Aorta (tissue), 5 donors: ENCODE measurements at regions not wholly inside any gene's neighbourhood (a gene's known extent, or its start where the extent isn't known, plus 50 kb on each side); places are given as distances from the start of the nearest gene placed in this dataset.

Source experiments
- ATAC-seq: fragments of 200-7000 bp; cut with Tn5 transposase; one replicate; pipeline ENCODE4 v1.9.1; 2022; ENCODE audit warnings: moderate library complexity; ENCODE audit not compliant: low FRiP score
- DNase-seq, 2 donors: peaks; one replicate each; pipeline ENCODE4 v3.0.0-alpha.2; 2020
- H3K27ac ChIP-seq, 2 donors: one replicate each; pipeline ENCODE4 v1.5.1; 2013; ENCODE audit warnings: low read length in 2 of 2, mild to moderate bottlenecking in 2 of 2, moderate library complexity in 2 of 2, control low read depth in 1 of 2, inconsistent platforms in 1 of 2, low read depth in 1 of 2
- H3K27me3 ChIP-seq, 2 donors: one replicate each; pipeline ENCODE4 v1.6.1; 2013; ENCODE audit warnings: control low read depth in 1 of 2, low read length in 1 of 2, mild to moderate bottlenecking in 1 of 2, moderate library complexity in 1 of 2; ENCODE audit not compliant: insufficient read depth in 2 of 2, control insufficient read depth in 1 of 2
- H3K36me3 ChIP-seq, 2 donors: one replicate each; pipeline ENCODE4 v1.6.1; 2013; ENCODE audit warnings: control low read depth in 1 of 2, low read length in 1 of 2, mild to moderate bottlenecking in 1 of 2; ENCODE audit not compliant: insufficient read depth in 2 of 2, control insufficient read depth in 1 of 2
- H3K4me1 ChIP-seq, 2 donors: one replicate each; pipeline ENCODE4 v1.6.1; 2013; ENCODE audit warnings: low read length in 2 of 2, control low read depth in 1 of 2, mild to moderate bottlenecking in 1 of 2, moderate library complexity in 1 of 2; ENCODE audit not compliant: insufficient read depth in 2 of 2, control insufficient read depth in 1 of 2
- H3K4me3 ChIP-seq, 2 donors: one replicate each; pipeline ENCODE4 v1.5.1; 2013; ENCODE audit warnings: low read length in 2 of 2, control low read depth in 1 of 2, mild to moderate bottlenecking in 1 of 2
- H3K9me3 ChIP-seq: one replicate; pipeline ENCODE4 v1.6.1; 2013; ENCODE audit warnings: mild to moderate bottlenecking, low read length; ENCODE audit not compliant: control insufficient read depth
- WGBS, 2 donors: extraction: QIAGEN DNeasy Blood & Tissue Kit; methylation state at CpG; one replicate each; pipeline ENCODE4 v1.1.7; 2013; 5-methylcytosine and 5-hydroxymethylcytosine counted together
- intact Hi-C, 2 donors: fragments of 100-400 bp; cut with DNase I; formaldehyde crosslinking; loops; one replicate each; pipeline versions ENCODE4 v1.14.2 to v1.15.0; 2022
- donor health status: healthy with polysubstance abuse.
- donor health status: Bipolar disorder and iron deficiency.
- donor health status: DM: no; HTN: no; CAD: no.
- donor health status: DM: no; HTN: no; CAD: no.
- donor health status: DM: yes; HTN: yes; CAD: no.

DNA sequence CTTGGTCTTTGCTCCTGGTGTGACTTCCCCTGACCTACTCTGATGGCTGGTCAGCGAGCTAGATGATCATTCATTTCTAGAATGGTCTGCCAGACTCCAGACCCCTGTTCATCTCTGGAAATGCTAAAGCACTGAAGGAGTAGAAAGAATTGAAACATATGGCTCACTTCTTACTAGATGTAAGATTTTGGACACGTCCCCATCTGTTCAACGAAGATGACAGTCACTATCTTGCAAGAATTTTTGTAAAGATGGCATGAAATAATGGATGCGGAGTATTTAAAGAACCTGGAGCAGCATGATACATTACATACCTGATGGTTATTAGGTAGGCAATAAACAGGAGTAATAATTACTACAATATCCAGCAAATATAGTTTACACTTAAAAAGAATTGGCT lies 252.7 kb upstream of the SDK2 start:
- ATAC-seq (no peak), DNase-seq (no peak)
- H3K27ac ChIP-seq, result no peak overlapping the region
- no peaks in the 10 kb centered on the region for H3K36me3 ChIP-seq
- peaks cover 0 to 6% of the 10 kb centered on the region in 2 donors for H3K27me3 ChIP-seq
- intact Hi-C loops, result no loop called here
- H3K4me1 ChIP-seq, result no peaks in the 10 kb centered on the region
- H3K4me3 ChIP-seq, result no peak overlapping the region
- H3K9me3 ChIP-seq, result peaks cover 2% of the 10 kb centered on the region
- 66 to 69% methylated on average over 4 of the region's 4 CpGs for WGBS, 2 donors

DNA sequence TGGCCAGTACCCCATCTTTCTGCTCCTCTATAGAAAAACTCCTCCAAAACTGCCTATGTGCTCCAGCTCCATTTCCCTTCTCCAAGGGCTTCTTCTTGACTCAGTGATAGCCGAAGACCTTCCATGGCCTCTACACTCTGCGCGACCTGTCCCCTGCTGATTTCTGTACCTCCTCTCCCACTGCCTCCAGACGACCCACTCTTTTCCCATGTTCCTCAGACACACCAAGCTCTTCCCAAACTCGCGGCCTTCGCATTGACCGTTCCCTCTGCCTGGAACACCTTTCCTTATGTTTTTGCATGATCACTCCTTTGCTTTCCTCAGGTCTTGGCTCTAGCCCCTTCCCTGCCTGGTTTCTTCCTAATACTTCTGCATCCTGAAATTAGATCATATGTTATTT lies 255.6 kb upstream of the SDK2 start:
- no peak for DNase-seq
- no peak for ATAC-seq
- Histone ChIP-seq H3K27ac (no peak overlapping the region), H3K27me3 (peaks cover 0 to 6% of the 10 kb centered on the region in 2 donors), H3K4me3 (no peak overlapping the region), H3K36me3 (no peaks in the 10 kb centered on the region), H3K4me1 (no peaks in the 10 kb centered on the region), H3K9me3 (no peaks in the 10 kb centered on the region)
- 94% methylated on average over 8 of the region's 8 CpGs for WGBS, 2 donors
- intact Hi-C loops, result no loop called here

DNA sequence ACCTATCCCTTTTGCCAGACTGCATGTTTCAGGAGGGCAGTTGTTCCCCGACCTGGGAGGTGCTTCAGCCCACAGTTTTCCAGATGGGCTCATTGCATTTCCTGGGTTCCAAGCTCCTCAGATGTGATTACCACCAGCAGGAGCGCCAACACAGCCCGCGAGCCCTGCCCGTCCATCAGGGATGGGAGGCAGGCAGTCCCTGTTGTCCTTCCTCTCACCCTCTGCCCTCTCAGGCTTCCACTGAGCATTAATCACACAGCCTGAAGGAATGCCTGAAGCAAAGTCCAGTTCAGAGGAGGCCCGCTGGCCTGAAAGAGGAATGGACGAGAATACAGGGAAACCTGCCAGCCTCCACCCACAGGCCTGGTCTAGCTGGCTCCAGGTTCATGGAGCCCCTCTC lies 256.3 kb upstream of the SDK2 start:
- ATAC-seq, result no peak
- 66 to 72% methylated on average over 7 of the region's 7 CpGs for WGBS, 2 donors
- intact Hi-C loops, result no loop called here

DNA sequence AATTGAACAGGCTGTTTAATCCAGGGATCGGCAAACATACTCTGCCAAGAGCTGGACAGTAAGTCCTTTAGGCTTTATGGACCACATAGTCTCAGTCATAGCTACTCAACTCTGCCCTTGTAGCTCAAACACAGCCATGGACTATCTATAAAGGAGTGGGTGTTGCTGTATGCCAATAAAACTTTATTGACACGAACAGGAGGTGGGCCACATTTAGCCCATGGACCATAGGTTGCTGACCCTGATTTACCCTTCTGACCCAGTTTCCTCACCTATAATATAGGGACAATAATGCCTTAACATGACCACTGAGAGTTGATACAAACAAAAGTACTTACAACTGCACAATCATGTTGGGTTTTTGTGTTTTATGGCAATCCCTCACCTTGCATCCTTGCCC lies 257.0 kb upstream of the SDK2 start:
- intact Hi-C loops, result no loop called here
- H3K27me3 ChIP-seq, result peaks cover 0 to 6% of the 10 kb centered on the region in 2 donors
- no peak for ATAC-seq
- WGBS, 2 donors, result 88 to 91% methylated on average over 2 of the region's 2 CpGs
- H3K4me3 ChIP-seq, result no peak overlapping the region
- no peak for DNase-seq
- no peaks in the 10 kb centered on the region for H3K9me3 ChIP-seq
- H3K27ac ChIP-seq, result no peak overlapping the region
- no peaks in the 10 kb centered on the region for H3K36me3 ChIP-seq
- H3K4me1 ChIP-seq, result no peaks in the 10 kb centered on the region

More for the DNA sequence above, 256.3 kb upstream of the SDK2 start:
- H3K4me1 ChIP-seq, result no peaks in the 10 kb centered on the region
- no peak overlapping the region for H3K27ac ChIP-seq
- H3K4me3 ChIP-seq, result no peak overlapping the region
- H3K36me3 ChIP-seq, result no peaks in the 10 kb centered on the region
- H3K9me3 ChIP-seq, result no peaks in the 10 kb centered on the region
- DNase-seq, result no peak
- peaks cover 0 to 6% of the 10 kb centered on the region in 2 donors for H3K27me3 ChIP-seq

DNA sequence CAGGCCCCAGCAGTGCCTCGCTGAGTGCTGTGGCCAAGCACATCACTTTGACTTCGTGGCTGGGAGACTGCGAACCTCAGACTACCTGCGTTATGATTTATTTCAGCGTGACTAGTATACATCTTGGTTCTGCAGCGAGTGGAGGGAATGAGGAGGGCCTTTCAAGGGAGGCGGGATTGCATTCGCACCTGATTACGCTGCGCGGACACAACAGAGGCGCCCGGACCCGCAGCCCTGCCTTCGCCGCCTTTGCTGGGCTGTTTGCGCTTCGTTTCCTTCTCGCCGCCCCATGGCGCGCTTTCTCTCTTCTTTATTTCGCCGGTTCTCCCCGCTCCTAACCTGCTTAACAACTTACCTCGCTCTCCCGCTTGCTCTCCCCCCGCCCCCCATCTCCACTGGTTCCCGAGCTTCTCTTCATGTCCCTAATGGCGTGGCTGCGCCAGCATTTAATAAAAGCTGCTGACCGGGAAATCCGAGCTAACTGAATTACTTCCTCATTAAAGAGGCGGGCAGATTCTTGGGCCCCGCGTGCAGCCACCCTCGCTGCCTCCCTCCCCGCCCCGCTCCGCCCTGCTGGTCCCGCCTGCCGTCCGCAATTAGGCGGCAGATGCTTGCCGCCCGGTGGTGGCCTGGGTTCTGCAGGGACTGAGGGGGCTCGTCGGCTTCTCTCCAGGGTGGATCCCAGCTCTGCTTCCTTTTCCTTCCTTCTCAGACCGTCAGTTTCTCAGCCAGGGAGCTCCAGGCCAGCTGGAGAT lies 257.6 kb upstream of the SDK2 start:
- H3K27ac ChIP-seq, result no peak overlapping the region
- intact Hi-C loops, result no loop called here
- H3K9me3 ChIP-seq, result peaks cover 2% of the 10 kb centered on the region
- WGBS, 2 donors, result 7 to 9% methylated on average over 49 of the region's 49 CpGs
- no peaks in the 10 kb centered on the region for H3K36me3 ChIP-seq
- no peak overlapping the region for H3K4me3 ChIP-seq
- no peaks in the 10 kb centered on the region for H3K4me1 ChIP-seq
- H3K27me3 ChIP-seq, result peaks cover 0 to 6% of the 10 kb centered on the region in 2 donors
- peak in 1 of 2 donors; percentile 70 for DNase-seq
- ATAC-seq, result peak; percentile 34

DNA sequence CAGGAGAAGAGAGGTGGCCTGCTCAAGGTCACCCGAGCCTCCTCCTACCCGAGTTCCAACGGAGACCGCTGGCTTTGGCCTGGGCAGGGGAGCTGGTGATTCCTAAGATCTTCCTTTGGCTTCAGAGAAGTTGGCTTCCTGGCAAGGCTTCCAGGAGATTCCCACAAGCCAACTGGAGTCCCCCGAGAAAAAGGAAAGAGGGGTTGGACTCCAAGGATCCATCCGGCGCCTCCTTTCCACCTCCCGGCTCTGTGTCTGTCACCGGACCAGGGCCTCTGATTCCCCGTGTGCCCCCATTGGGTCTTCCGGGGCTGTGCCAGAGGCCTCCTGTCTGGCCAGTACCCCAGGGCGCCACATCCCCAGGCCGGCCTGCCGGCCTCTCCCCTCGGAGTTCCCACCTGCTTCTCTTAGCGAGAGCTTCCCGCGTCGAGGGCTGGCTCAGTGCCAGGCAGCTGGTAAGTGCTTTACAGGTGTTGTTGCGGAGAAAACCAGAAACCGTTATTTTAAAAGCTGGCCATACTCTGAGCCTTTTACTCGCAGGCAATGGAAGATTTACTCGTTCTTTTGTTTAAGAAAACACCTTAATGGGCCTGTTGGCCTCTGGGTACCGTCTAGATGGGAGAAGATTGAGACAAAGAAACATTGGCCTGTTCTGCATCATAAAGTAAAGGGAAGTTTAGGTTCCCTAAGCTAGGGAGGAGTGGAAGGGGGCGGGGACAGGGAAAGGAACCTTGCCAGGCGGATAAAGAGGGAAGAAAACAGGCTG lies 258.4 kb upstream of the SDK2 start:
- 67 to 68% methylated on average over 26 of the region's 26 CpGs for WGBS, 2 donors
- peak; percentile 57 to 77 for DNase-seq
- no peak for ATAC-seq
- Histone ChIP-seq H3K4me3 (no peak overlapping the region), H3K9me3 (peaks cover 2% of the 10 kb centered on the region), H3K36me3 (no peaks in the 10 kb centered on the region), H3K4me1 (no peaks in the 10 kb centered on the region), H3K27me3 (peaks cover 0 to 6% of the 10 kb centered on the region in 2 donors), H3K27ac (no peak overlapping the region)
- intact Hi-C loops, result no loop called here

DNA sequence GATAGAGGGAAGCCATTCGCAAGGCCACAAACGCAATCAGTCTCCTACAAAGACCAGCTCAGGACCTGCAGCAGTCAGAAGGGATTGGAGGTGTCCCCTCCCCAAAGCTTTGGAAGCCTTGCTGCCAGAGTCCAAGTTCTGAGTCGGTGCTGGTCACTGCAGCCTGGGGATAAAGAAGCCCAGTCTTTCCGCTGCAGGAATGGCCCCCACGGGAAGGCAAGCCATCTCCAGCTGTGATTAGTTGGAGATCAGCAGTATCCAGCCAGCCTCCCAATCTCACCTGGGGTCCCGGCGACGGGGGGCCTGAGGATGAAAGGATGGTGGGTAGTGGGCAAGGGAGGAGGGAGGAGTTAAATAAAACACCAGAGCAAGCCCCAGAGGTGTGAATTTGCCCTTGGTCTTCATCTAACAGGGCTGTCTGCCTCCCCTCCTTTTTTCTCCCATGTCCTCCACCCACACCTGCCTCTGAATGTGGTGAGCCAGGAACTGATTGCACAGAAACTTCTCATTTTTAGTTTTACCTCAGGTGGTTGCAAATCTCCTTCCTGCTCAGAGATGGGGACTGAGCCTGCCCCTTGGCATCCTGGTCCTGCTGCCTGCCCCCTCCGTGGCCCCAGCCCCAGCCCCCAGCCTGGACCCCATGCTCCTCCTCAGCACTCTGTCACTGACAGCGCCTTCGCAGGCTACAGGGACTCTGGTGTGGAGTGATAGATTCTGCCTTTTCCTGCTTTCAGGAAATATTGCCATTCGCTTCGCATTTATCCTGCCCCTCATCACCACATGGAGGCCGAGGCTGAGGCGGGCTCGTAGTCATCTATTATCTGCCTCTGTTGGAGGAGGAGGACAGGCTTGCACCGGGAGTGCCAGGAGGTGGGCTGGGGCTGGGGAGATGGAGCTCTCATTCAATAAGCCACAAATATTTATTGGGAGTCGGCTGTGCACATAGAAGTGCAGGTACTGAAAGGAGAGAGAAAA lies 262.9 kb upstream of the SDK2 start:
- ATAC-seq (no peak), DNase-seq (no peak)
- peaks cover 2% of the 10 kb centered on the region for H3K9me3 ChIP-seq
- H3K4me1 ChIP-seq, result no peaks in the 10 kb centered on the region
- intact Hi-C loops, result no loop called here
- H3K27me3 ChIP-seq, result no peaks in the 10 kb centered on the region
- 43 to 46% methylated on average over 18 of the region's 18 CpGs for WGBS, 2 donors
- H3K27ac ChIP-seq, result no peak overlapping the region
- no peak overlapping the region for H3K4me3 ChIP-seq
- no peaks in the 10 kb centered on the region for H3K36me3 ChIP-seq

DNA sequence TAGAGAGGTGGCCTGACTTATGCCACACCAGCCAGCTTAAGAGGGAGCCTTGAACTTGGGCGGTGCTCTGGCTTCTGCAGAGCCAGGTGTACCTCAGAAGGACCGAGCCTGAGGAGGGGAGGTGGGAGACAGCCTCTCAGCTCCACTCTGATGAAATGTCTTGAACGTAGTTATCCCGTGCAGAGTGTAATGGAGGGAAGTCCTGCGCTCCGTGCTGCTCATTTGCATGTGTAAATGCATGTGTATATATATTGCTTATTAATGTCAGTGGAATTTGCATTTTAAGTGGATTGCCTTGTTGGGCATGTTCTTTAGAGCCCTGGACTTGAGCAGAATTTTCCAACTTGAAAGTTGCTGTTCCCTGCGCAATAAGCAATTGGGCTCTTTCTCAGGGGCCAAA lies 264.9 kb upstream of the SDK2 start:
- no peak for DNase-seq
- 84 to 86% methylated on average over 7 of the region's 7 CpGs for WGBS, 2 donors
- intact Hi-C loops, result no loop called here

More for the DNA sequence above, 264.9 kb upstream of the SDK2 start:
- ATAC-seq, result no peak
- Histone ChIP-seq H3K4me1 (no peaks in the 10 kb centered on the region), H3K27ac (no peak overlapping the region), H3K27me3 (no peaks in the 10 kb centered on the region), H3K36me3 (no peaks in the 10 kb centered on the region), H3K4me3 (no peak overlapping the region), H3K9me3 (peaks cover 3% of the 10 kb centered on the region)
